Prostate gland (tissue), 2 donors: ENCODE measurements at regions not wholly inside any gene's neighbourhood (a gene's known extent, or its start where the extent isn't known, plus 50 kb on each side); places are given as distances from the start of the nearest gene placed in this dataset.

ENCODE experiments used
- POLR2AphosphoS5 ChIP-seq: sonication (generic); formaldehyde crosslinking; IDR thresholded peaks from one replicate; pipeline ENCODE4 v1.6.1; 2017; ENCODE audit warnings: antibody characterized with exemption
- TF ChIP-seq, protein P1 (sequence below), 4 experiments: fragments of 200-600 bp in 2 of 4; fragments of 450-650 bp in 2 of 4; sonication (generic) in 2 of 4; IDR thresholded peaks; 1 replicate in 3 of 4; 2 replicates in 1 of 4; pipeline ENCODE4 v1.5.1; 2016 to 2019; ENCODE audit warnings: antibody characterized with exemption in 4 of 4, mild to moderate bottlenecking in 2 of 4, moderate library complexity in 2 of 4

GRCh38 chr13:34543836-34544235 lies 398.2 kb upstream of the NBEA start:
- TF ChIP-seq, protein P1, sequence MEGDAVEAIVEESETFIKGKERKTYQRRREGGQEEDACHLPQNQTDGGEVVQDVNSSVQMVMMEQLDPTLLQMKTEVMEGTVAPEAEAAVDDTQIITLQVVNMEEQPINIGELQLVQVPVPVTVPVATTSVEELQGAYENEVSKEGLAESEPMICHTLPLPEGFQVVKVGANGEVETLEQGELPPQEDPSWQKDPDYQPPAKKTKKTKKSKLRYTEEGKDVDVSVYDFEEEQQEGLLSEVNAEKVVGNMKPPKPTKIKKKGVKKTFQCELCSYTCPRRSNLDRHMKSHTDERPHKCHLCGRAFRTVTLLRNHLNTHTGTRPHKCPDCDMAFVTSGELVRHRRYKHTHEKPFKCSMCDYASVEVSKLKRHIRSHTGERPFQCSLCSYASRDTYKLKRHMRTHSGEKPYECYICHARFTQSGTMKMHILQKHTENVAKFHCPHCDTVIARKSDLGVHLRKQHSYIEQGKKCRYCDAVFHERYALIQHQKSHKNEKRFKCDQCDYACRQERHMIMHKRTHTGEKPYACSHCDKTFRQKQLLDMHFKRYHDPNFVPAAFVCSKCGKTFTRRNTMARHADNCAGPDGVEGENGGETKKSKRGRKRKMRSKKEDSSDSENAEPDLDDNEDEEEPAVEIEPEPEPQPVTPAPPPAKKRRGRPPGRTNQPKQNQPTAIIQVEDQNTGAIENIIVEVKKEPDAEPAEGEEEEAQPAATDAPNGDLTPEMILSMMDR (IDR thresholded peaks at IDR 0.05), result no peak
- no peak for TF ChIP-seq POLR2AphosphoS5
